NB4 (cell line): ENCODE measurements at regions not wholly inside any gene's neighbourhood (a gene's known extent, or its start where the extent isn't known, plus 50 kb on each side); places are given as distances from the start of the nearest gene placed in this dataset.

ENCODE experiments used
- DNase-seq: peaks from one replicate; pipeline ENCODE4 v3.0.0; 2010; ENCODE audit warnings: low read depth
- H3K4me3 ChIP-seq: one replicate; pipeline ENCODE4 v1.5.1; 2011; ENCODE audit warnings: mild to moderate bottlenecking, low read depth, low read length, moderate library complexity
- CTCF ChIP-seq: IDR thresholded peaks from one replicate; pipeline ENCODE4 v1.5.1; 2012; ENCODE audit warnings: low read depth, low read length
- MAX ChIP-seq: IDR thresholded peaks from 2 replicates; pipeline ENCODE4 v1.6.1; 2011; ENCODE audit warnings: low read depth, low read length
- MYC ChIP-seq: IDR thresholded peaks from 2 replicates; pipeline ENCODE4 v1.6.1; 2011; ENCODE audit warnings: low read depth, low read length
- POLR2A ChIP-seq: IDR thresholded peaks from 2 replicates; pipeline ENCODE4 v1.6.1; 2011; ENCODE audit warnings: mild to moderate bottlenecking; ENCODE audit not compliant: insufficient read length; ENCODE audit errors: extremely low read depth

DNA sequence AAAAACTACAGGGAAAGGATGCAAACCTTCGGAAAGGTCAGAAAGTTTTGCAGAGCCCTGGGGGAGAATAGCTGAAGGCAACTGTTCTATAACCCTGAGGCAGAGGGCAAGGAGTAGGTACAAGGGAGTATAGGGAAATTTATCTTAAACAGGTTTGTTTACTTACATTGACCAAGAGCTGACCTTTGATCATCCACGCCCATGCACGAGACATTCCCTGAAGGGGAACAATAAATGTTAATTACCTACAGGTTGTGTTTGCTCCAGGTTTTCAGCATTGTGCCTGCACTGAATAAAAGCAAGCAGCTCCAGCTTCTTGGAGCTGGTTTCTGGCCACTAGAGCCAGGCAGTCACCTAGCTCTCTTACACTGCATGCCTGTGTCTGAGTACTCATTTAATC, 524.5 kb upstream of the TGFBR2 start:
- TF ChIP-seq MAX (no peak), CTCF (no peak), MYC (no peak), POLR2A (no peak)
- no peak for DNase-seq

DNA sequence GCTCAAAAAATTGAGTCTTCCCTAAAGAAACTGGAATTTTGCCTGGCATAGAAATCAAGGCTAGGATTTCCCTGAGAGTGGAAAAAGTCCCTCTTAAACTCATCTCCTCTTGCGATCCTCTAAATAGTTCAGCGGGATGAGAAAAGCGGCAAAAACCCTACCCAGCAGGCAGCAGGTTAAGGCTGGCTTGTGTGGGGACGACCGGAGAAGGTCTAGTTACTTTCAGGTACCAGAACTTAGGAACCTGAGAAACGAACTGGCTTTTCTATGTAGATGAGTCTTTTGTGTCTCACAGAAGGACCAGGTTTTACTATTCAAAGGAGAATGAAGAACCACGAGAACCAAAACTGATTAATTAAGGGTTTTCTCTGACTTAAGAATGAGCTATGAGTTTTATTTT, 523.7 kb upstream of the TGFBR2 start:
- TF ChIP-seq CTCF (no peak), MYC (no peak), MAX (no peak), POLR2A (no peak)

More for the DNA sequence above, 524.5 kb upstream of the TGFBR2 start:
- H3K4me3 ChIP-seq = no peak overlapping the region

DNA sequence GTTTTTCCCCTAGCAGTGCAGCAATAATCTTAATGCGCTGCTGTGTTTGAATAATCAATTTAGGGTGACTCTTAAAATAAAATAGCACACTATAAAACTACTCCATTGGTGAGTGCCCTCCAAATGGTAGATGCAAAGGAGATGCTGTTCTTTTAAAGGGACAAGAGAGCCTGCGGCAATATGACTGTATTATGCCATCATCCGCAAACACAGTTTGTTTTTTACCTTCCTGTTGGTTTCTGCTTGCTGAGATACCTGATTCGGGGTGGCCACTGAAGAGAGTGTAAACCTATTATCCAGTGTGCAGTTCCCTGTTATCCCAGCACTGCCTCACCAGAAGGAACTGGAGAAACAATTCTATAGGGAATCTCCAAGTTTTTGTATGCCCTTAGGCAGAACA, 523.1 kb upstream of the TGFBR2 start:
- DNase-seq = no peak
- TF ChIP-seq MYC (no peak), CTCF (no peak), MAX (no peak), POLR2A (no peak)
- no peak overlapping the region for H3K4me3 ChIP-seq

More for the DNA sequence above, 523.7 kb upstream of the TGFBR2 start:
- no peak overlapping the region for H3K4me3 ChIP-seq
- no peak for DNase-seq

DNA sequence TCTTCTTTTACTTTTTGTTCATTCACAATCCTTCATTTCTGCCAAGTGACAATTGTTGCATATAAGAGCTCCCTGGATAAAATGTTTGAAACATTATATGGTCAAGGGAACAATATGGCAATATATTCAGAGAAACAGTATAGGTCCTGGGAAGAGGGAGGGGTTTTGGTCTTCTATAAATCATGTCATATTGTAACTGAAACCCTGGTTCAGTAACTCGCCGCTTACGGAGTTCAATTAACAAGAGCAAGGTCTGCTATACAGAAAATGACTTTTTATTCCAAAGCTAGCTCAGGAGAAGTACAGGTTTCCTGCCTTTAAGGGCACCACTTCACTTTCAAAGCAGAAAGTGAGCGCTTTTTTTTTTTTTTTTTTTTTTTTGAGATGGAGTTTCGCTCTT, 522.1 kb upstream of the TGFBR2 start:
- no peak overlapping the region for H3K4me3 ChIP-seq
- TF ChIP-seq MYC (no peak), MAX (no peak), CTCF (no peak), POLR2A (no peak)
- DNase-seq = no peak

GRCh38 chr3:30084971-30085403, 521.4 kb upstream of the TGFBR2 start:
- DNase-seq = no peak
- TF ChIP-seq MAX (no peak), CTCF (no peak), POLR2A (no peak), MYC (no peak)
- H3K4me3 ChIP-seq = no peak overlapping the region

GRCh38 chr3:30085486-30085885, 520.9 kb upstream of the TGFBR2 start:
- no peak for DNase-seq
- H3K4me3 ChIP-seq = no peak overlapping the region
- no peak for TF ChIP-seq MYC
- no peak for TF ChIP-seq MAX
